Right renal pelvis (tissue), 4 donors: ENCODE measurements at regions not wholly inside any gene's neighbourhood (a gene's known extent, or its start where the extent isn't known, plus 50 kb on each side); places are given as distances from the start of the nearest gene placed in this dataset.
"Not testable (repeated sequence)": the region's sequence is repeated elsewhere in the genome, so short reads cannot be mapped to it uniquely, and the experiment has no call there.

ENCODE experiments used
- DNase-seq, 4 donors: peaks; one replicate each; pipeline ENCODE4 v3.0.0-alpha.2; 2013; ENCODE audit warnings: low read depth in 4 of 4, low spot score in 3 of 4, missing footprints in 1 of 4

DNA sequence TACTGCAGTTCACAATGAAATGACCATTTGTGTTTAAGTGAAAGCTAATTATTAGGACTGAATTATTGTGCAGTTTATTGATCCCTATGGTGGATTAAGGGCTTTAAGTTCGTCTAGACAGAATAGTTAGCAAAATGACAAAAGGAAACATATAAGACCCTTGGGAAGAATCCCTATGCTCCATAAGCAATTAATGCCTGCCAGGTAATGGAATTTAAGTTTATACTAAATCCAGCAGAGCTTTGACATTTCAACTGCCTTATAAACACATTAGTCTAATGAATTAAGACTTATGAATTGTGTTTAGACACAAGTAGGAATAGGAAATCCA is 640.0 kb upstream of the ARRDC3 start:
- no peak for DNase-seq

DNA sequence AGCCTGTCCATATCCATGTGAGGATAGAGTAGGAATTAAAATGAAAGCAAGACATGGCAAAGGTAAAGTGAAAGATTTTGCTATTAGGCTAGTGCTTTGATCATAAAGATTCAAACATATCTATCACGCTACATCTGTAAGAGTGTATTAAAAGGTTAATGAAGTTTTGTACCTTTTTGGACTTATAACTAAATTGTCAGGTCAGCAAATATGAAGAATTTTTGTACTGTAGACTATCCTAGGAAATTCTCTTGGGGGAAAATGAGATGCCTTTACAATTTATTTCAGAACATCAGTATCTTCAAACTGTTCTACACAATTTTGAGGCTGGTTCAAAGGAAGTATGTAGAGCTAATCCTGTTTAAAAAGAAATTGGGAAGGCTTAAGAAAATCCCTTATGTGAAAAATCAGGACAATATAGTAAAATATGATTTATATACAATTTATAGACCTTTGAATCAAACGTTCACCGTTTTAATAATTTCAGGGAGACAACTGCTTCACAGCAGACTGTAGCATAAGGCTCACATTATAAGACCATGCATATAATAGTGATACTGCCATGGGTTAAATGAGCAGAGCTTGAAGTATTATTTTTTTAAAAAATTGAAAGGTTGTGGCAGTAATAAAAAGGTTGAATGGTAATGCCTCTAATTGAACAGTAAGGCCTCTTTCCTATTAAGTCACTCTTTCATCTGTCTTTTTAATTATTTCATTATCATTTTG is 639.5 kb upstream of the ARRDC3 start:
- no peak for DNase-seq

DNA sequence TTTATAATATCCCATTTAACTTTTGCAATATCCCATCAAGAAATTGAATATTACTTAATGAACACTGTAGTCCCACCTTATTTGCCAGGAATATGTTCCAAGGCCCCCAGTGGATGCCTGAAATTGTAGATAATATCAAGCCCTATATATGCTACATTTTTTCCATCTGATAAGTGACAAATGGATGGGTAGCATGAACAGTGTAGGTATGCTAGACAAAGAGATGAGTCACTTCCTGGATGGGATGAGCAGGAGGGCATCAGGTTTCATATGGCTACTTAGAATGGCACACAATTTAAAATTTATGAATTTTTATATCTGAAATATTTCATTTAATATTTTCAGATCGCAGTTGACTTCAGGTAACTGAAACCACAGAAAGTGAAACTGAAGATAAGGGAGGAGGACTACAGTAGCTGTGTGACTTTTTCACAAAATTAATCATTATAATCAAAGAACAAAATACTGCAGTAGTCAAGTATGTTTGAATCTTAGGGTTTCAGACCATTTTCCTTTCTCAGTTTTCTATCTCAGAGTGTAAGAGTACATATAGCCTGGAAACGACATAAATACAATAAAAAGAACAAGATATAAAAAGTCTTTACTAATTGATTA is 636.4 kb upstream of the ARRDC3 start:
- DNase-seq, result no peak

DNA sequence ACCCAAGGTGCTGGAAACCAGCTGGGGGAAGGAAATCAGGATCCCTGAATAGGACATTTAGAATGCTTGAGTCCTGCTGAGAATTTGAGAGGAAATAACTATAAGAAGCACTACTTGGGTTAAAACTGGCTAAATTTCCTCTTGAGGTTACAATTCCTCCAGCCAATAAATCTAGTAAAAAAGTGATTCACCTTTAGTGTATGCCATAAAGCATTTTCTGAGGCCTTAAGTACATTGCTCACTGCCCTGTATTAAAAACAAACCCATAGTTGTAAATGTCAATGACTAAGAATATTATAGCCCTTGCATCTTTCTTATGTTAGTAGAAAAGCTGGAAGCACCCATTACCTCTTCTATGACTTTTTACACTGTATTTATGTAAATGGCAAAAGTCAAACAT is 634.7 kb upstream of the ARRDC3 start:
- peak in 2 of 4 donors; percentile 4 to 5 for DNase-seq

DNA sequence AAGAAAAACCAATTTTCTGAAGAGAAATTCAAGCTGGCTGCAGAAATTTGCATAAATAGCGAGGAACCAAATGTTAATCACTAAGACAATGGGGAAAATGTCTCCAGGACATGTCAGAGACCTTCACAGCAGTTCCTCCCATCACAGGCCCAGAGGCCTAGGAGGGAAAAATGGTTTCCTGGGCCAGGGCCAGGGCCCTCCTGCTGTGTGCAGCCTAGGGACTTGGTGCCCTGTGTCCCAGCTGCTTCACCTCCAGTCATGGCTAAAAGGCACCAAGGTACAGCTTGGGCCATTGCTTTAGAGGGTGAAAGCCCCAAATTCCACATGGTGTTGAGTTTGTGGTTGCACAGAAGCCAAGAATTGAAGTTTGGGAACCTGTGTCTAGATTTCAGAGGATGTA is 628.7 kb upstream of the ARRDC3 start:
- DNase-seq, result not testable (repeated sequence)

DNA sequence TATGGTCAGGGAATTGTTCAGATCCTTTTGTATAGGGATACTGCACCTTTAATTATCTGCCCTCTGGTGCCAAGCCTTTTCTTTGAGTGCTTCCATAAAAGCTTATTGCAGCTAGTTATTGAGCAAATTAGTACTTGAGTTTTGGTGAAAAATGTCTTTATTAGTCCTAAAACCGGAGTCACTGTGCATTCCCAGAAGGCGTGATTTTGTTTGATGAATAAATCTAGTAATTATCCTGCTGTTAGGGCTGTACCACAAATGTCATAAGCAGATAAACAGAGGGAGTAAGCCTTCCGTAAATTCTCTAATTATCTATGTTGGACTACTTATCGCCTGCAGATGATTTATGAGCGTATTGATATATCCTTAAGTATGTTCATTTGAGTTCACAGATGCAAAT is 620.7 kb upstream of the ARRDC3 start:
- DNase-seq, result no peak

DNA sequence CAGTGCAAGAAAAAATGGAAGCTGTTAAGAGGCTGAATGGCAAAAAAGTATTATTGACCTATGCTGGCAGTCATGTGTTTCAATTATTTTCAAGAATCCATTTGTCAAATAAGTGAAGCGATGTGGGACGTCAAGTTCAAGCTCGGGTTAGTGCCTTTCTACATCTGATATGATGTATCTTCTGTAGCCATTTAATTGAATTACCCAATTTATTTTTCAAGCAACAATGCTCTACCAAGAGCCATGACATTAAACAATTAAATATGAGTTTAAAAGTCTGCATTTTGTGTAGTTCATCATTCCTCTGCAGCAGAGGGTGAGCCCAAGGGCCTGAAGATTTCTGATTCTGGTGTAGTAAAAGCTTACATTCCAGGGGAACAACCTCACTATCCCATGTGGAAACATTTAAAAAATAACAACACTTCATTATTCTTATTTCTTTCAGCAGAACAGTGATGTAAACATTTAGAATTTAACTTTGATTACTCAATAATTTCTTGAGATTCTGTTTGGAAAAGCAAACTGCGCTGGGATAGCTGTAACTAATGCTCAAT is 619.7 kb upstream of the ARRDC3 start:
- DNase-seq, result no peak

DNA sequence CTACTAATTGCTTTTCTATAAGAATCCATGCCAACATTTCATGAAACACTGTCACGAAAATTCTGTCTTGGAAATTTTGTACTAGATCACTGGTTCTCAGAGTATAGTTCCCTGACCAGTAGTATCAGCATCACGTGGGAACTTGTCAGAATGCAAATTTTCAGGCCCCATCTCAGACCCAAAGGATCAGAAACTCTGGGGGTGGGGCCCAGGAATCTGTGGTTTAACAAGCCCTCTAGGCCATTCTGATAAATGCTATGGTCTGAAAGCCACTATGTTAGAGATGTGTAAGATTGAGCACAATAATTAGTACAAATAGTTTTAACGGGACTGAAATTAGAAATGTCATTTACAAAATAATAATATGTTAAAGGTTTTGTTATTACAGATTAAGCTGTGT is 615.7 kb upstream of the ARRDC3 start:
- DNase-seq, result no peak

DNA sequence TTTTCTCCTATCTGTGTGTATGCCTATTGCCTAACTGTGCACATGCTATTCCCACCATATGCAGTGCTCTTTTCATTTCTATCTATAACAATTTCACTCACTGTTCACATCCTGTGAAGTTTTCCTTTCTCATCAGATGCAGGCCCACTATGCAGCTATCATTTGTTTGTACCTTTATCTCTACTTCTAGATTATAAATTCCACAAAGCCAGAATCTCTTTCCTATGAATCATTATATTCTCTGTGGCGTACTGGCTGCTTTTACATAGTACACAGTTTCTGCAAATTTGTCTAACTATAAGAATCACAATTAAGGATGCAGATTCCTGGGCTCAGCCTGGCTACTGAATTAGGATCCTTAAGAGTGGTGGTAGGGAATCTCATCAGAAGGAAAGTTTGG is 600.8 kb upstream of the ARRDC3 start:
- DNase-seq, result no peak

DNA sequence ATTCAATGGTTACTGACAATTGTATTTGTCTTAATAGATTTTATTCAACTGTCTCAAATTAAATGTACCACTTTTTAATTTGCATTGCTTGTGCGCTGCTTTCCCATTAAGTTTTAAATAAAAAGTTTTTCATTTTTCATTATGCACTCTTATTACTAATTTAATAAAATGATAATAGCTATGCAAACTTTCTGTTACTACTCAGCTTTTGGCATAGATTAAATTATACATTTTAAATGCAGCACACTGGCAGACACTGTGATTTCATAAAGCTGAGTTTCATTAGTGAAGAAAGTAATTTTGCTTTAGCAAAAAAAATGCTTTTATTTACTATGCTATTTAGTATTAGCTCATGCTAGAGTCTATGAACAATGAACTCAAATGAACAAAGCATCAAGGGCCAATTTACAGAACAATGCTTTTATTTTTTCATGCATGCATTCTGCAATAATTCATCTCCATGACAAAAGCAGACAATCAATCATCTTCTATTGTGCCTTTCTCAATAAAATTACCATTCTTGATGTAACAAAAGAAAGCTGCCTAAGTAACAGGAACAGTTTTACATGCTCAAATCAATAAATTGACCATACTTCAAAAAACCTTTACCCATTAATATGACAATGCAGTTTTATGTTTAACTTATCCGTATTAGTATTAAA is 595.2 kb upstream of the ARRDC3 start:
- no peak for DNase-seq

DNA sequence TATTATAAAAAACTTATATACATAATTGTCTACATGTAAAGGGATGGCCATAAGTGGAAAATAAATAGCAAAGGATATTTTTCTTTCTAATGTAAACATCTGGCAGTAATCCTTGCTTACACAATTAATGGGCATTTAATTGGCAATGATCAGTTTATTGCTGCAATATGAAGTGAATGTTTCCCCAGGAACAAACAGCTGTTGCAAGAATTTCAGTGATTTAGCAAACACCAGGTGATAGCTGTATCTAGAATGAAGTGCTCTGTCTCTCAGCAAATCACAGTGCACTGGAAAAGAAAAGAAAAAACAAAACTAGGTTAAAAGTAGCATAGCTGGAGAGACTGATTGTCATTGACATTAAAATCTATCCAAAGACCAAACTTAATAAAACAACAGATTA is 594.5 kb upstream of the ARRDC3 start:
- no peak for DNase-seq

DNA sequence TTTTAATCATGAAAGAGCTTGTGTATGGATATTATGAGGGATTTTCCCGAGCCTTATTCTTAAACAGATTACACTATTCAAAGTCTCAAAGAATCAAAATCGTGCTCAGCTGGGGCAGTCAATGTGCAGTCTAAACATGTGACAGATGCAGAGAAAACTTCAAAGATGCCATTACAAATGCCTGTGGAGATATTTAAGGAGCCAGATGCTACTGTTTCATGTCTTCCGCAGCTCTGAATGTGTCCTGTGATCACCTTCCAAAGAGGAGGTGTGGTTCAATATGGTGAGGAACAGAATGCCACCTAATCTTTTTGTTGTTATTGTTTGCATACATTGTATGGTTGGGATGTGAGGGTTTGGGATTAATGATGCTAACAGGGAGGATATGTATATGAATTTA is 593.3 kb upstream of the ARRDC3 start:
- no peak for DNase-seq

DNA sequence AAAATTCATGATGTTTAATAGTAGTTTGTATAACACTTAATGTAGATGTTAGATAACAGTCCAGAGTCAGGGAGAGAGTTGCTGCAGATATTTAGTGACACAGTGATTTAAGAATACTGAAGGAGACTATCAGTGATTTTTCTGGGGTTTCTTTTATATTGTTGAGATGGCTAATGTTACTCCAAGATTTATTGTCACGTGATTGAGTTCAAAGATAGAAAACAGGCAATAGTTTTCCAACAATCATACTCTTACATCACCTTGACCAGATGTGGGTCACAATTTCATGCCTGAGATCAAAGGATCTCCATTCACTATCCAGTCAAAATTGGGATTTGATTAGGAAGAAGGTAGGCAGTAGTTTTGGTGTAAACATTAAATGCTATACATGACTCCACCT is 580.0 kb upstream of the ARRDC3 start:
- DNase-seq, result no peak

DNA sequence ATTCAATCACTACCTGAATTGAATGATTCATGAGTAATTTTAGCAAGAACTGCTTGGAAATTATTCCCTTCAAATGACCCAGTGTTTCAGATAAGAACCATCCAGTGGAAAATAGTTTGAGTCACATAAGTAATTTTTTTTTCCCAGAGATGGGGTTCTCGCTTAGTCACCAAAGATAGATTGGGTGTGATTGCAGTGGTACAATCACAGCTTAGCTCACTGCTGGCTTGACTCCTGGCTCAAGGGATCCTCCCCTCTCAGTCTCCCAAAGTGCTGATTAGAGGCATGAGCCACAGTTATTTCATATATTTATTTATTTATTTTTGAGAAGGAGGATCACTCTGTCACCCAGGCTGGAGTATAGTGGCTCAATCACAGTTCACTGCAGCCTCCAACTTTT is 574.5 kb upstream of the ARRDC3 start:
- DNase-seq, result no peak

DNA sequence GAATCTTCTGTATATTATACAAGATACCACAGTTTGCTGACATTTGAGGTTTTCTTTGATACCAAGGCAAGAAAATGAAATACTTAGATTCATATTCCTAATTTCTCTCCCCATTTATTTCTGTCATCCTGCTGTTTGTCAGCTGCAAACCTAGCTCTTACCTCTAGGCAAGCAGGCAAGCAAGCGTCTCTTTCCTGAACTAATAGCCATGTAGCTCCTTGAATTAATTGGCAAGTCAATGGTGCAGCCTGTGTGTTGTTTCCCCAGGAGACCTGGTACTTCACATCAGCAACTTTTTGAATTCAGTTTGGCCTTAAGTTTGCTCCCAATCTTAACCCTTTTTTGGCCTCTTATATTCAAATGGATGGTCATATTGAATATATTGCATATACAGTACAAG is 573.6 kb upstream of the ARRDC3 start:
- DNase-seq, result no peak

DNA sequence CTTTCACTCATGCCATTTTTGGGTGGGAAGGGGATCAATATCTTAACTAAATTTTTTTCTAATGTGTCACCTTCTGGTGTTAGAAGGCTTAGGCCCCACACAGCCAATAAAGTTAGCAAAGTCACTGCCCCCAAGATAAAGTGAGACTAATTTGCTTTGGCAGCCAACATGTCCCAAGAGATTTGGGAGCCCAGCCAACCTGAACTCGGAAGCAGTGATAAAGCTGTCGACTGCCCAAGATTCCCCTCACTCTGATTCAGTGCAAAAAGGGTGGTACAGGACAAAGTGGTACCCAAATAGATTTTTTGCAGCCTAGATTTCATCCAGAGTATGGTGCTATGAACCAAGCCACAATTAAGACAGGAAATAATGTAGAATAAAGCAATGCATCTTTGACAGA is 572.5 kb upstream of the ARRDC3 start:
- no peak for DNase-seq

DNA sequence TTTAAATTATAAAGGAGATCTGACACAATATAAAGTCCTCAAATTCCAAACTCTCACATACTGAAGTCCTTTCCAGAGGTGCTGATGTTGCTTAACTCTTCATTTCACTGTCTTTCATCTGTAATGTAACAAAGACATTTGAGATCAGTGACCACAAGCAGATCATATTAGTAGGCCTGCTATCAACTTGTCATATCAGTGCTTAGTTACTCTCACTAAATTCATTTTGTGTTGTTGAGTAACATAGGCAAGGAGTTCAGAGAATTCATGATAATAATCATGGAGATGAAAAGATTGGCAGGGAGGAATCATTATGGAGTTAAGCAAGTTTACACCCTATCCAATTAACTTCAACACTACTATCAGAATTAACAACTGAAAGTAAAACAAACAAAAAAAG is 571.0 kb upstream of the ARRDC3 start:
- DNase-seq, result no peak

DNA sequence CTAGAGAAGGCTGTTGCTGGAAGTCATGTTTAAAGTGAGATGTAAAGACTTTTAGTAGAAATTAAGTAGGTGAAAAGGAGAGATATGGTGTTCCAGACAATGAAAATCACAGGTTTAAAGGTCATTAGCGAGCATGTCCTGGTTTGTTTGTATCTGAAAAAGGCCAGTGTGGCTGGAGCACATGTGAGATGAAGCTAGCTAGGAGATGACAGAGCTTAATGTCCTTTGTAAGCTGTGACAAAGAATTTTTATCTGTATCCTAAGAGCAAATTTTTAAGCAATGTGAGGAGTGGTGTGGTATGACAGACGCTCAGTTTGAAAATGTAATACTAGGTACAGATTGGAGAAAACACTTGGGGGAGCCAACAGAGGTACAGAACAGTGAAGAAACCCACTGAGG is 567.2 kb upstream of the ARRDC3 start:
- DNase-seq, result no peak

DNA sequence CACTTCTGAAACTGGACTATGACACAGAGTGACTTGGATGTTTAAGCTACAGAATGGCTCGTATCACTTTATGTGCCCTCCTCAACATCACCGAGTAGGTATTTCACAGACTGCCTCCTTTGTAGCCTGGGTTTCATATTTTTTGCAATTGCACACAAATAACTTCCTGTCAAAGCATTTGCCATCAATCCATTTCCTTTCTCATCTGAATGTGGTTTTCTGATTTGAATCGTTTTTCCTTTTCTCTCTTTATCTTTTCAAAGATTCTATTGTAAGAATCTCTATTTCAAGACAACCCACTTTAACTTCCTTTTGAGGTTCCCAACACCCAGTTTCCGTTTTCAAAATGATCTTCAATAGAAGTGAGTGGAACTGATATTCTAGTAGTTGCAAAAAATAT is 563.8 kb upstream of the ARRDC3 start:
- DNase-seq, result no peak

DNA sequence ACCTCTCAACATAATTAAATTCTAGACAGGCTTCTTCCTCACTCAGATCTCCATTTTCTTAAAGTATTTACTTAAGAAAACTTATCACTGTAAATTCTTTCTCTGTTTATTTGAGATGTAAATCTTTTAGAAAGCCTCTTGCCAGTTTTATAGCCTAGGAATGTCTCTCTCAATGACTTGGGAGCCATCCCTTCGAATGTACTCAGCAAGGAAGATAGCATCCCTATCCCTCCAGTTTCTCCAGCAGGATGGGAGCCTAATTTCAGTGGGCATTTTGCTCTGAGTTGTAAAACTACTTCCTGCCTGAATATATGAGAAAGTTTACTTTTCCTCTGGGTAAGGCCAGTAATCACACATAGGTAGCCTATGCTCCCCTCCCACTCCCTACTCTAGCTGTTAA is 558.5 kb upstream of the ARRDC3 start:
- DNase-seq, result no peak

DNA sequence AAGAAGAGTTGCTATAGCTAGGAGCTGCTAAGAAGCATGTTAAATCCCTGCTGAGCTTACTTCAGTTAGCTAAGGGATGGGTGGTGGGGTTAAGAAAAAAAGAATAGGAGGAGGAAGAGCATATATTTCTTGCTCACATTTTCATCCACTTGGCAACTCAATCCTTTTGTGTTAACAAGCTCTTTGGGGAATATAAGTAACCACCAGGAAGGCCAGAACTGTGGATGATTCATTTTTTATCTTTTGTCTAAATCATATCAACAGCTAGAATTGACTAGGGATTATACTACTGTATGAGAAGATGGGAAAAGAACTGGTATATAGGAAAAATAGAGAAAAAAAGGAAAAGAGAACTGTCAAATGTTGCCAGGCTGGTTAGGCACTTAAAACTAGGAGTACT is 555.3 kb upstream of the ARRDC3 start:
- no peak for DNase-seq

DNA sequence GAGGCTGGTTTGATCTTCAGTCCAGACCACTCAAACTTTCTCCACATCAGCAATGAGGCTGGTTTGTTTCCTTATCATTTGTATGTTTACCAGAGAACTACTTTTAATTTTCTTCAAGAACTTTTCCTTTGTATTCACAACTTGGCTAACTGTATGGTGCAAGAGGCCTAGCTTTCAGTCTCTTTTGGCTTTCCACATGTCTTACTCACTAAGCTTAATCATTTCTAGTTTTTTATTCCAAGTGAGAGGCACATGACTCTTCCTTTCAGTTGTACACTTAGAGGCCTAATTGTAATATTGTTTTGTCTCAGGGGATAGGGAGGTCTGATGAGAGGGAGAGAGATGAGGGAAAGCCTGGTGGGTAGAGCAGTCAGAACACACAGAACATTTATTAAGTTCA is 554.0 kb upstream of the ARRDC3 start:
- no peak for DNase-seq
